ENCODE measurements at regions not wholly inside any gene's neighbourhood (a gene's known extent, or its start where the extent isn't known, plus 50 kb on each side); places are given as distances from the start of the nearest gene placed in this dataset.

DNA sequence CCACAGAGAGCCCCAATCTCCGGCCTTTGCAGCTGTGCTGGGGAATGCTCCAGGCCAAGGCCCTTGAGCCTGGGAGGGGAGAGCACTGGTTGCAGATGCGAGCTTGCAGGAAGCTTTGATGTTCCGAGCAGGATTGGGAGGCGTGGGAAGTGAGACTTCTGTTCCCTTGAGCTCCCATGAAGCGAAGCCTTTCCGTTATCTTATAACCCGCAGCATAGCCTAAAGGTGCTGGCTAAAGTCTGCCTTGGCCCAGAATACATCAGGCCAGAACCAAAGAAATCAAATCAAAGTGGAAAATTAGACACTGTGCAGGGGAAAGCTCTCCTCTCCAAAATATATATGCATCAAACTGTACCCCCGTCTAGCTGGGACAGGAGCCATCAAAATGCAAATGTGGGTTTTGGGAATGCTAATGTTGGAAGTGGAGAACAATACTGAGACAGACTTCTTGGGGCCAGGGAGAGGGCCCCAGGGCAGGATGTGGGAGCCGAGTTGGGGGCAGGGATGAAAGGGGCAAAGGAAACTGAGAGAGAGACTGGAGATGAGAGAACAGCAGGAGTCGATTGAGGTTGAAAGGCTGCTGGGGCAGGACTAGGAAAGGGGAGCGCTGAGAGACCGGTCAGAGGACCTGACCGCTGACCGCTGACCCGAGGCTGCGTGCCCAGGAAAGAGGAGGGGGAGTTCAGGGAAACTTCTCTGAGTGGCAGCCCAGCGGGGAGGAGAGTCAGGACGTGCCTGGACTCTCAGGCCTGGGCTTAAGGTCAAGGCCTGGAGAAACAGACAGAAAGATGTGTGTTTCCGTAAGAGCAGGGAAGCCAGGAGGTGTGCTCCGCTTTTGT lies 152.2 kb upstream of the PARP11 start (continued):
- TF ChIP-seq ZBTB40 (IDR thresholded peaks at IDR 0.05) (no peak), ZBTB40 (CRISPR knock-in tag; IDR thresholded peaks at IDR 0.05) (no peak), TBX3 (IDR thresholded peaks at IDR 0.05; ENCODE audit: borderline replicate concordance) (no peak), KIAA2018 (CRISPR knock-in tag; IDR thresholded peaks at IDR 0.05; ENCODE audit: borderline replicate concordance) (no peak)
- TF ChIP-seq, protein P1, sequence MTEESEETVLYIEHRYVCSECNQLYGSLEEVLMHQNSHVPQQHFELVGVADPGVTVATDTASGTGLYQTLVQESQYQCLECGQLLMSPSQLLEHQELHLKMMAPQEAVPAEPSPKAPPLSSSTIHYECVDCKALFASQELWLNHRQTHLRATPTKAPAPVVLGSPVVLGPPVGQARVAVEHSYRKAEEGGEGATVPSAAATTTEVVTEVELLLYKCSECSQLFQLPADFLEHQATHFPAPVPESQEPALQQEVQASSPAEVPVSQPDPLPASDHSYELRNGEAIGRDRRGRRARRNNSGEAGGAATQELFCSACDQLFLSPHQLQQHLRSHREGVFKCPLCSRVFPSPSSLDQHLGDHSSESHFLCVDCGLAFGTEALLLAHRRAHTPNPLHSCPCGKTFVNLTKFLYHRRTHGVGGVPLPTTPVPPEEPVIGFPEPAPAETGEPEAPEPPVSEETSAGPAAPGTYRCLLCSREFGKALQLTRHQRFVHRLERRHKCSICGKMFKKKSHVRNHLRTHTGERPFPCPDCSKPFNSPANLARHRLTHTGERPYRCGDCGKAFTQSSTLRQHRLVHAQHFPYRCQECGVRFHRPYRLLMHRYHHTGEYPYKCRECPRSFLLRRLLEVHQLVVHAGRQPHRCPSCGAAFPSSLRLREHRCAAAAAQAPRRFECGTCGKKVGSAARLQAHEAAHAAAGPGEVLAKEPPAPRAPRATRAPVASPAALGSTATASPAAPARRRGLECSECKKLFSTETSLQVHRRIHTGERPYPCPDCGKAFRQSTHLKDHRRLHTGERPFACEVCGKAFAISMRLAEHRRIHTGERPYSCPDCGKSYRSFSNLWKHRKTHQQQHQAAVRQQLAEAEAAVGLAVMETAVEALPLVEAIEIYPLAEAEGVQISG (CRISPR knock-in tag; IDR thresholded peaks at IDR 0.05): no peak
